Fibroblast of lung (primary cell): ENCODE measurements at regions not wholly inside any gene's neighbourhood (a gene's known extent, or its start where the extent isn't known, plus 50 kb on each side); places are given as distances from the start of the nearest gene placed in this dataset.

Experiments used
- CTCF ChIP-seq, 2 donors: IDR thresholded peaks in 1 of 2; conservative IDR thresholded peaks in 1 of 2; 1 replicate in 1 of 2; 2 replicates in 1 of 2; pipeline ENCODE4 v1.5.1; 2011 to 2012; ENCODE audit warnings: low read length in 2 of 2, control low read depth in 1 of 2, inconsistent platforms in 1 of 2, low read depth in 1 of 2, mild to moderate bottlenecking in 1 of 2
- EZH2 ChIP-seq: IDR thresholded peaks from 2 replicates; pipeline ENCODE4 v1.5.1; 2012; ENCODE audit warnings: low read length, control low read depth, mild to moderate bottlenecking; ENCODE audit errors: missing control alignments

- TF ChIP-seq EZH2 (no peak), CTCF (conservative IDR thresholded peaks at IDR 0.05 in 1 of 2, IDR thresholded peaks at IDR 0.05 in 1 of 2; ENCODE audit: low read depth in 1 of 2, low read length in 2 of 2) (no peak)
Measured at GRCh38 chr3:22895671-22896070, 307.5 kb upstream of the UBE2E2 start.
